COLO668 (cell line): ENCODE measurements at regions not wholly inside any gene's neighbourhood (a gene's known extent, or its start where the extent isn't known, plus 50 kb on each side); places are given as distances from the start of the nearest gene placed in this dataset.

Source experiments
- DNase-seq: peaks from one replicate; lab custom pipeline; 2025; ENCODE audit not compliant: unreplicated experiment; lab: John Stamatoyannopoulos, UW

DNA sequence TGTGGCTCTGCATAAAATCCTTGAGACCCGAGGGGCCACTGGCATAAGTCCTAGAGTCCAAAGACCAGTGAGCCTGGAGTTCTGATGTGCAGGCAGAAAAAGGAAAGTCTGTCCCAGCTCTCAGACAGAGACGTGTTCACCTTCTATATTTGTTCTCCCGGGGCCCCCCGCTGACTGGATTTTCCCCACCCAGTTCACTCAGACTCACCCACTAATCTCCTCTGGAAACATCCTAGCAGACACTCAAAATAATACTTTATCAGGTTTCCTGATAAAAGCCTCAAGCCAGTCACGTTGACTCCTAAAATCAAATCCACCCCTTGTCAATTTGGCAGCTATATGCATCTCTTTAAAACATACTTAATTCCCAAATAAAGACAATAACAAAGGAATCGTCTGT is 1084.2 kb upstream of the NCAM2 start:
- DNase-seq = no peak

DNA sequence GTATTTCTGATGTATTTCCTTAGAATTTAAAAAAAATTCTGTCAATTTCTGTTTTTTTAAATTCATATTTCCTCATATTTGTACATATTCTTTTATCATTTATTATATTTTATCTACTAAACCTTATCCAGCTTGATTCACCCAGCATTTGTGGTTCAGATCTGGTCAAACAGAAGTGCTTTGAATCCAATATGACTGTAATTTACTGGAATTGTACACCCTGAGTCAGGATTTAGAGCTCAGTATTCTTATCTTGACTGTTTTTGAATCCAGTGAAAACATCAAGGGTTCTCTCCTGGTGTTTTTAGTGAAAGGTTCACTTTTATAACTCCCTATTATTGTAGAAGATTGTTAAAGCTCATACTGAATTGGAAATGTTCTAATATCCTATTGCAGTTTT is 1077.0 kb upstream of the NCAM2 start:
- DNase-seq = no peak

DNA sequence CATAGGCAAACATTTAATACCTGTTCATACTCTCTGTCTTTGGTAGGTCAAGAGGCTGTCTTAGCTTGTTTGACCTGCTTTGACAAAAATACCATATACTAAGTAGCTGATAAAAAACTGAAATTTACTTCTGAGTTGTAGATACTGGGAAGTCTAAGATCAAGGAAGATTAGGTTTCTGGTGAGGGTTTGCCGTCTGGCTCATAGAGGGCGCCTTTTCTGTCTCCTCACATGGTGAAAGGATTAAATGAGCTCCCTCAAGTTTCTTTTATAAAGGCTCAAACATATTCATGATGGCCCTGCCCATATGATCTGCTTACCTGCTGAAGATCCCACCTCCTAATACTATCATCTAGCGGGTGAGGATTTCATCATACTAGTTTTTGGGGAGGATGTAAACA is 1076.1 kb upstream of the NCAM2 start:
- no peak for DNase-seq

DNA sequence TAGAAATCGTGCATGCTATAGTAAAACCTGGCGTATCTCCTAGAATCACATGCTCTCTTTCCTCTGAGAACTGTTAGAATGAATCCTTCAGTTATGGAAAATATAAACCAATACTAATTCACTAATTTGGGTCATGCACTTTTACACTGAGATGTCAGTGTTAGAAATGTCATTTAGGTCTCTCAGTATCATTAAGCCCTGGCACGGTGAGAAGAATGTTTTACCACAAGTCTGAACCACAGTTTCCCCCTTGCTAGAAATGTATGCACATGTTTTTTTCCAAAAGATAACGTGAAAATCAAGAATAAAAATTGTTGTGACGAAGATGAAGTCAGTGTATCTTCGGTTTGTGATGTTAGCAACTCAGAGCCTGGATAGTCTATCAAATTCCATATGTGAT is 1062.7 kb upstream of the NCAM2 start:
- DNase-seq = no peak

DNA sequence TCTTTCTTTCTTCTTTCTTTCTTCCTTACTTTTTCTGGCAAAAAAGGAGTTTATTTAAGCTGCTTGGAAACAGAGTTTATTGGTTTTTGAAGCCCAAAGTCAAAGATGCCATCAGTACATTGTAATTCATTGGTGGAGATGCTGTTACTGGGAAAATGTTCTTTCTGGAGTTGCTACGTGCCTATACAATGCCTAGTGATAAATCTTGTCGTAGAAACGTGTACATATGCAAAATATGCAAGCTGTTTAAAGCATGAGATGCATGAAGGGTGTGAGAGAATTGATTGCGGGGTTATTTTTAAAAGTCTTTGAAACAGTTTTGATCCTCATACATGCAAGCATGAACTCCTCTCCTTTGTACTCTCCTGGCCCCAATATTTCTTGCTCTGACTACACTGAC is 1060.6 kb upstream of the NCAM2 start:
- no peak for DNase-seq

DNA sequence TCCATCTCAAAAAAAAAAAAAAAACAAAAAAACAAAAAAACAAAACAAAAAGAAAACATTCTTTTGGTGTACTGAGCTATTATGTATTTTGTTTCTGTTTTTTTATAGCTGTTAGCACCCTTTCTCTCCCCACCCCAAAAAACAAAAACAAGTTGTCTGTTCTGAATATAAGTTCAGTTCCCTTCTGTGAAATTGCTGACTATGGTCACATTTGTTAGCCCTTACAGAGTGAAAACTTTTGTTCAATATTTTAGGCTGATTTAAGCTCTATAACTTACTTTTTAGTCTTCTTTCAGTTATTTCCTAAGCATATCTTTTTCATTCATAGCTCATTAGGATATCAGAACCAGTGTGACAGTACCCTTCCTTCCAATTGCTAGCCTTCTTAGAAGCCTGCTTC is 1056.6 kb upstream of the NCAM2 start:
- no peak for DNase-seq

DNA sequence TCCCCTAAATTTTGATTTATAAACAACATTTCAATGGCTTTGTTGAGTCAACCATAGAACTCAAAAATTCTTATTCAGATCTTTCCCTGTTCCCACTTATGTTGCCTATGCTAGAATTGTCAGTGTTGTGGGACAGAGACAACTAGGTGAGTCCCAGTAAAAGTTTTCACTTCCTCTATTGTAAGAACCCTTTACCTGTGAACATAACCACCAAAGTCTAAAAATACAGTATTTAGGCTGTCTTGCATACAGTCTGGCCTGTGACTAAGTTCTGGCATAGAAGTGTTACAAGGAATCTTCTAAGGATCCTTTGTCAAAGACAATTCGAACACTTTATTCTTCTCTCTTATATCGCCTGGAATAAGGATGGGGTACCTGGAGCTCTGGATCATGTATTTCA is 1047.9 kb upstream of the NCAM2 start:
- DNase-seq = no peak

DNA sequence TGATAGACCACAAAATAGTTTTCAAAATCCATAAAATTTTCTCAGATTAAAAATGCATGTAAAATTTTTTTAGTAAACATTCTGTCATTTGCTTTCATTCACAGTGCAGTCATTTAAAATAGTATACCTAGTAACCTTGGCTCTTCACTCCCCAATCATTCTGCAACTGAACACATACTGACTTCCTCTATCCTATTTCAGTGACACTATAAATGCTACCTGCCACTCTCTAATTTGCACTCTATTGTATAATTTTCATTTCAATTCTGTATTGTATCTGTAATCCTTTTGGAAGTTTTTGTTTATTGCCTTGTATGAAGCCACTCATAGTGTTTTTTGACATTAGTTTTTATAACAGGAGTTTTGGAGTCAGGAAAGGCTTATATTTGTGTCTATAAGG is 1029.1 kb upstream of the NCAM2 start:
- DNase-seq = no peak

DNA sequence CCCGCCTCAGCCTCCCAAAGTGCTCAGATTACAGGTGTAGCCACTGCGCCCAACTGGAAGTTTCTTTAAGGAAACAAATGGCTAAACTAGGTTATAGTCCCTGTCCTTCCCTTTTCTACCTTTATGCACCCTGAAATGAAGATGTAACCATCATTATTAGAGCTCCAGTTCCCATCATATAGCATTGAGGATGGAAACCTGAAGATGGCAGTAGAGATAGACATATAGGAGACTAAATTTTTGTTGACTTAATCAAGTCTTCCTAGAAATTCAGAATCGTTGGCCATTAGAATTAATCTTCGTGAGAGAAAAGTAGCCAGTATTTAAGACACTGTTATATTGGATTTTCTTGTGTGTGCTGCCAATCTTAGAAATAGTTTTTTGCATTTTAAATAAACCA is 1016.3 kb upstream of the NCAM2 start:
- no peak for DNase-seq

DNA sequence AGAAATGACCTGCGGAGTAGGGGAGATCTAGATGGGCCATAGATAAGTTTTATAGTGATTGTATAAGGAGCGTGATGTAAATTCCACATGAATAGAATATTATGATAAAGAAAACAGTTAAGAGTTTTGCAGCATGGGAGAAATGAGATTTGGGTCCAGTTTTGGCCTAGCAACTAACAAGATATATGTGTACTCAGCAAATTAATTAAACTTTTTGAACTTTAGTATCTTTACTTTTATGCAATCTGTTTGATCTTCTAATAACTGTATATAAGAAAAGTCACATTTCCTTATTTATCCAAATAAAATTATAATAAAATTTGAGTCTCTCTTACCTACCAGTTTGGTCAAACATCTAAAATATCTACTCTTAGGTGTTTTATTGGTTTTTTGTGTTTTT is 1011.8 kb upstream of the NCAM2 start:
- no peak for DNase-seq

DNA sequence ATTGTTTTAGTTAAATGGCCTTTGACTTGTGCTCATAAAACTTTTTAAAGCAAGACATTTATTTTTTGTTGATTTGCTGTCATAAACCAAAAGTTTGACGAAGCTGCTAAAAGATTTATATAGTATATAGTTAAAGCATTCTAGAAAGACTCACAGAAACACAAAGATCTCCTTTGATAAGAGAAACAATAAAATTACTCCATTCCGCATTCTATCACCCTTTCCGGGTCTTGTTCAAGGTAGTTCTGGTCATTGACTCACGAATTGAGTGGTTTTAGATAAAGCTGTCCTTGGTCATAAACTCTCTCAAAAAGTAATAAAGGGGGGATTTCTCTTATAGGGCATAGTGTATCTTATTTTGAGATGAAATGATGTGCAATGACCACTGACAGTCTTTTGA is 1010.5 kb upstream of the NCAM2 start:
- no peak for DNase-seq

DNA sequence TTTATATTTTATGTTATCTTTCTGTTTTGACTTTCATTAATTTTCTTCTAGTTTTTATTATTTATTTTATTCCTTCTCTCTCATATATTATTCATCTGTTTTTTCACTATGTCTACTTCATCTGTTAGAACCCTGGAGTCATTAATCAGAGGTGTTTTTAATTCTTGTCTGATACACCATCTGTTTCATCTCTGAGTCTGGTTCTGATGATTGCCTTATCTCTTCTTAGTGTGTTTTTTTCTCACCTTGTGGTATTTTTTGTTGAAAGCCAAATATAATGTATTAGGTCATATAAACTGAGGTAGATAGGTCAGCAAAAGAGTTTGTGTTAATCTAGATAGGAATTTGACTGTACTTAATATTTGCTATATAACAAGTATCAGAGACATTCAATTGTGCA is 1005.7 kb upstream of the NCAM2 start:
- no peak for DNase-seq

DNA sequence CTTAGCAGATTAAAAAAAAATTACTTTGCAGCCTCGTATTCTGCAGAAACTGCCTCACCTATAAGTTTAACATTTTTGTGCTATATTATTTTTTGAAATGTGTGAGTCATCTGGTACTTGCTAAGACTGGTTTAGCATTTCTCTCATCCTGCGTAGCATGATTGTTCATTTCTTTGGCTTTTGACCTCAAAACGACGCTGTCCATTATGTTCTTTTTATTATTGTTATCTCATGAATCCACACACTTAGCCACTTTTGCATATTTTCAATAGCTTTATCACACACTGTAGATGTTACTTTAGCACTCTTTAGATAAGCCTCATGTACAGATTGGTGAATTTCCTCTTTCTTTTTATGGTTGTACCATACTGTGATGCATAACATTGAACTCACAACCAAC is 1004.9 kb upstream of the NCAM2 start:
- no peak for DNase-seq

DNA sequence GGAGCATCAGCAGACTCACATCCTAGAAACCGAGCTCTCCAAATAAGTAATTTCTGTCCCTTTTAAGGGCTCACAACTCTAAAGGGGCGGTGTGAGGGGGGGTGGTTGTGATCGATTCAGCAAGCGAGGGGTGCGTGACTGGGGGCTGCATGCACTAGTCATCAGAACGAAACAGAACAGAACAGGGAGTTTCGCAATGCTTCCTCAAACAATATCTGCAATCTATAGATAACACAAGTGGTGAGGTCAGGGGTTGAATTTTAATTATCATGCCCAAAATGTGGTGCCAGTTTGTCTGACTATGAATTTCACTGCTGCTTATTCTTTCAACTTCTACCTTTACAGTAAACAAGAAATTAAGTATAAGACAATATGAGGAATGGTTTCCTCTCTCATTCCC is 1003.0 kb upstream of the NCAM2 start:
- DNase-seq = no peak

DNA sequence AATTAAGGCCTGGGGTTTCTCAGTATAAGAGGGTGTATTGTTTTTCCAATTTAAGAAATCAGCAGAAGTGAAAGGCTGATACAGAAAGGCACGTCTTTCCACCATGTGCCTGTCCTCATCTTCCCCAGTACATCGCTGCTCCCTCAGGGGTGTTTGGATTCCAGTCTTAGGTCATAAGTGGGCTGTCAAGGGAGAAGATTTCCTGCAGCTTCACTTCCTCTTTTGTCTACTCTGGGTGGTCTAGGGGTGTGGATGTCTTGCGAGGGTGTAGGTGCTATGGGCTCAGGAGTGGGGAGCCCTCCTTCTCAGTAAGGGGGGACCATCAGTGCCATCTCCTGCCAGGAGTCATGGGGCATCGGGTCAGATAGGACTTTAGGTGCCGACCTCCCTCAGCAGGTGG is 999.8 kb upstream of the NCAM2 start:
- no peak for DNase-seq

DNA sequence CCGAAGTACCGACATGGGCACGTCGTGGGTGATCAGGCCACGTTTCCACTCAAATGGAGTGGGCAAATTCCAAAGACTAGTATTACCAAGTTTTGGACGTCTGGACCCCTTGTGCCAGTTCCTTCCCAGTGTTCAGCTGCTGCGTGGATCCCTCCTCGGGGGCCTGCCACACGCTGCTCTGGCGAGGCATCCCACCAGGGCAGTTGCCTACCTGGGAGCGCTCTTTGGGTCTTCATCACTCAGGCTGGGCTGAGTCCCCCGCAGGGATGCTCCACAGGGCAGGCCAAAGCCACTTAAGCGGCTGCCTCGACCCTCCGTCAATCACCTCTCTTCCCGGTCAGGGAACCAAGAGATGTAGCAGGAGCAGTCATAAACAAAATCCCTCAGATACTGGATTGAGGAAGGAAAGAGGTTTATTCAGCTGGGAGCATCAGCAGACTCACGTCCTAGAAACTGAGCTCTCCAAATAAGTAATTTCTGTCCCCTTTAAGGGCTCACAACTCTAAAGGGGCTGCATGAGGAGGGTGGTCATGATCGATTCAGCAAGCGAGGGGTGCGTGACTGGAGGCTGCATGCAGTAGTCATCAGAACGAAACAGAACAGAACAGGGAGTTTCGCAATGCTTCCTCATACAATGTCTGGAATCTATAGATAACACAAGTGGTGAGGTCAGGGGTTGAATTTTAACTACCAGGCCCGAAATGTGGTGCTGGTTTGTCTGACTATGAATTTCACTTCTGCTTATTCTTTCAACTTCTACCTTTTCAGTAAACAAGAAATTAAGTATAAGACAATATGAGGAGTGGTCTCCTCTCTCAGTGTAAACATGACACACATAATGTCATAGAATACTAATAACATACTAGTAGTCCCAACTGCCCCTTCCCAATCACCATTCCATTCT is 998.6 kb upstream of the NCAM2 start:
- no peak for DNase-seq

DNA sequence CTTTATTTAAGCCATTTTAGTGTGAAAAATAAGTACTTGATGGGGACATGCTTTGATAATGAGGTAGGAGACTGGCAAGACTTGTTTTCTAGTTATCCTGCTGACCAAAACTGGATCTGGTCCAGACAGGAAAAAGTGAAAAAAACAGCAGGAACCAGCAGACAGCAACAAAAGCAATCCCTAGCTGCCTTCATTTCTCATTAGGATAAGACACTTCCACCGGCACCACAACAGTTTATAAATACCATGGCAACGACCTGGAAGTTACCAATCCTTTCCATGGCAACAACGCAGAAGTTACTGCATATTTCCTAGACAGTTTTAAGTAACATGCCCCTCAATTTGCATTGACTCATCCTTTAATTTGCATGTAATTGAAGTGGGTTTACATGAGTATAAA is 993.8 kb upstream of the NCAM2 start:
- DNase-seq = no peak

DNA sequence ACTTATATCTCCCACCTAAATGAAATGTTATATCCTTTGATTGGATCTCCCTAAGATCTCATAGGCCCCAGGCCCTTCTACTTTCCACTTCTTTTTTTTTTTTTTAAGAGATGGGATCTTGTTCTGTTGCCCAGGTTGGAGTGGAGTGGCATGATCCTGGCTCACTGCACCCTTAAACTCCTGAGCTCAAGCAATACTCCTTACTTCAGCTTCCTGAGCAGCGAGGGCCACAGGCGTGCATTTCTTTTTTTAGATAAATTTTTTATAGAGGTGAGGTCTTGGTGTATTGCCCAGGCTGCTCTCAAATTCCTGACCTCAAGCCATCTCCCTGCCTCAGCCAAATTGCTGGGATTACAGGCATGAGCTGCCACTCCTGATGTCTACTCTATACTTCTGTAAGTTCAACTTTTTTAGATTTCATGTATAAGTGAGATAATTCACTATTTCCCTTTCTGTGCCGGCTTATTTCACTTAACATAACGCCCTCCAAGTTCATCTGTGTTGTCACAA is 987.5 kb upstream of the NCAM2 start:
- DNase-seq = no peak

DNA sequence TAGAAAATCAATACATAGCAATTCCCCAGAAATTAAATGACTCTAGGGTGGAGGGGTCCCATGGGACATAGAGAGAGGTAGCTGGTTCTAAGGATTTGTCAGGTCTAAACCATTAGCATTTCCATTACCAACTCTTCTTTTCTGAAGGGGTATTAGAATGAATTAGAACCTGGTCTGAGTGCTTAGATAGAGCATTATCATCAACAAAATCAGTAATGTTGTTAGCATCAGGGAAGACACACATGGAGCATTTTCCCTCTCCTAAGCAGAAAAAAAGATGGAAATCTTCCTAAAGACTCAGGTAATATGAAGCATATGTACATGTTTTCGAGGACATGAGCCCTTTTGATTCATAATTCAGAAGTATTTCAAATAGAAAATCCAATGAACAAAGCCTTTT is 984.4 kb upstream of the NCAM2 start:
- DNase-seq = no peak

DNA sequence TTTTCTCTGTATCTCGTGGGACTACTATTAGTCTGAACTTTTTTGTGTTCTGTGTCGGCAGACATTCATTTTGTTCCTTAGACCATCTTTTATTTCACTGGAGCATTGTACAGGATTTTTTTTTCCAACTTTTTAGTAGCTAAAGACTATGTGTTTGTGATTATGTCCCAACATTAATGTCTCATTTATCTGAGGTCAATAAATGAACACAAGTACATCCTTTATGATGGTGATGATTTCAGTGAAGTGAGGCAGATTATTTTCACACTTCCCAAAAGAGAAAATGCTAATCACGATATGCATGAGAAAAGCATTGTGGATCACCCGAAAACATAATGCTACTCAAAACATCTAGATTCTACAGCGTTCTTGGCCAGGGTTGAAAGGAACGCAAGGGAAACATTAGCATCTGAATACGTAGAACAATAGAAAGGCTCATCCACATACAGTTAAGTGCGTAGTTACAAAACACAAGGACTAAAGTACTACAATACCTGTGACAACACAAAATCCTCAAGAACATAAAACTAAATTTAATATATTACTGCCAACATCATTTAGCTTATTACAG is 981.7 kb upstream of the NCAM2 start:
- no peak for DNase-seq

DNA sequence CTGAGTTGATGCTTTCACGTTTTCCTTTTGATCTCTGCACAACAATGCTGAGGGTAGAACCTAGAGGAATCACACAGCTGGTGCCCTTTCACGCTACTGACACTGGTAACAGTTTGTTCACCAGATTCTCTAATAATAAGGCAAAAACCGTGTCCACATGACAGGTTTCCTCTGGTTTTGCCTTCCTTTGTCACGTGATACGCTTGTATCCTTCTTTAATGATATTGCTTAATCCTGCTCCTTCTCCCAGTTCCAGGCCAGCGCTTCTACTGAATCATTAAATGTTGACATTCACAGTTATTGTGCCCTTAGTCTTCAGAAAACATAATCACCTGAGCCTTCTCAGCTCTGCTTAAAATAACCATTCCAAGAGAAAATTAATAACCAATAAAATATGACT is 978.2 kb upstream of the NCAM2 start:
- no peak for DNase-seq

DNA sequence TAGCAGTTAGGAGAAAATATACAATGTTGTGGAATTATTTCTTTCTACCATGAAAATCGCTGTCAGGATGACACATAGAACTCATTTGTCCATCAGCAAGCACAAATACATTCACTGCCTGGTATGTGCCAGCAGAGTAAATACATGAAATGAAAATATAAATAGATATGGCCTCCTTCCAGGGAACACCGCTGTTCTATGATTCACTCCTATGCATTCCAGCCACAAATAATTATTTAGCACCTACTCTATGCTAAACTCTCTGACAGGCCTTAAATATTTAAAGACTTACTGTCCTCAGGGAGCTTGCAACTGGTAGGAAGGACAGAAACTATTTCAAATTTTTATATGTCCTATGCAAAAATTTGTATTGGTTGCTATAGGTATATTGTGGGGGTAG is 975.0 kb upstream of the NCAM2 start:
- no peak for DNase-seq

DNA sequence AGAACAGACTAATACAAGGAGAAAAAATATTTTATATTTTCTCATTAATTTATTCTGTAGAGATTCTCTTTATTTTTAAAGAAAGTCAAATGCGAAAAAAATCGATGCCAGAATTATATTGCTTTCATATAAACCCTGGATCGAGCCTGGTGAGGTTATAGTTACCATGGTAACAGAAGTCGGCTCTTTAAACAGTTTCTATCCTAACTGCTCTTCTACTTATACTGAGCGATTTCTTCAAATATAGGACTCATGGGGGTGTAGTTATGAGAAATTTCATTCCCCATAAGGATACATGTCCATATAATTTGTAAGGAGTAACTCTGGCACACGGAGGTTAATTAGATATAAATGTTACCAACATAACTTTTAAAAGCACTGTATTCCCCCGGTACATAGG is 973.5 kb upstream of the NCAM2 start:
- DNase-seq = no peak
